SIG-M5 treated with dmso at 0.1 percent for 504 hours (cell line): ENCODE measurements at regions not wholly inside any gene's neighbourhood (a gene's known extent, or its start where the extent isn't known, plus 50 kb on each side); places are given as distances from the start of the nearest gene placed in this dataset.
"Not testable (repeated sequence)": the region's sequence is repeated elsewhere in the genome, so short reads cannot be mapped to it uniquely, and the experiment has no call there.

Experiments used
- DNase-seq: peaks from one replicate; lab custom pipeline; 2025; ENCODE audit not compliant: unreplicated experiment; lab: John Stamatoyannopoulos, UW

GRCh38 chr11:24108609-24109008 is 388.2 kb upstream of the LUZP2 start:
- DNase-seq, result no peak

GRCh38 chr11:24122291-24122690 is 374.6 kb upstream of the LUZP2 start:
- no peak for DNase-seq

- DNase-seq, result no peak
Measured at GRCh38 chr11:24124876-24125275, 372.0 kb upstream of the LUZP2 start.

GRCh38 chr11:24131698-24132097 is 365.2 kb upstream of the LUZP2 start:
- no peak for DNase-seq

- no peak for DNase-seq
Measured at GRCh38 chr11:24132471-24132870, 364.4 kb upstream of the LUZP2 start.

GRCh38 chr11:24134879-24135589 is 361.8 kb upstream of the LUZP2 start:
- DNase-seq, result no peak

- DNase-seq, result no peak
Measured at GRCh38 chr11:24142062-24142461, 354.8 kb upstream of the LUZP2 start.

- no peak for DNase-seq
Measured at GRCh38 chr11:24145411-24145810, 351.4 kb upstream of the LUZP2 start.

GRCh38 chr11:24153337-24153736 is 343.5 kb upstream of the LUZP2 start:
- DNase-seq, result no peak

- no peak for DNase-seq
Measured at GRCh38 chr11:24155792-24156191, 341.1 kb upstream of the LUZP2 start.

- no peak for DNase-seq
Measured at GRCh38 chr11:24157316-24157715, 339.5 kb upstream of the LUZP2 start.

- no peak for DNase-seq
Measured at GRCh38 chr11:24161587-24161986, 335.3 kb upstream of the LUZP2 start.

GRCh38 chr11:24163146-24163545 is 333.7 kb upstream of the LUZP2 start:
- no peak for DNase-seq

- DNase-seq, result no peak
Measured at GRCh38 chr11:24163841-24164240, 333.0 kb upstream of the LUZP2 start.

- DNase-seq, result no peak
Measured at GRCh38 chr11:24171869-24172268, 325.0 kb upstream of the LUZP2 start.

GRCh38 chr11:24181395-24182047 is 315.3 kb upstream of the LUZP2 start:
- no peak for DNase-seq

- DNase-seq, result not testable (repeated sequence)
Measured at GRCh38 chr11:24185535-24185934, 311.3 kb upstream of the LUZP2 start.

GRCh38 chr11:24196733-24197132 is 300.1 kb upstream of the LUZP2 start:
- DNase-seq, result no peak

- DNase-seq, result no peak
Measured at GRCh38 chr11:24198481-24198880, 298.4 kb upstream of the LUZP2 start.

- no peak for DNase-seq
Measured at GRCh38 chr11:24199461-24199860, 297.4 kb upstream of the LUZP2 start.

- no peak for DNase-seq
Measured at GRCh38 chr11:24206030-24206429, 290.8 kb upstream of the LUZP2 start.

- DNase-seq, result no peak
Measured at GRCh38 chr11:24206511-24206910, 290.3 kb upstream of the LUZP2 start.

GRCh38 chr11:24216488-24216887 is 280.4 kb upstream of the LUZP2 start:
- no peak for DNase-seq
